ENCODE measurements at regions not wholly inside any gene's neighbourhood (a gene's known extent, or its start where the extent isn't known, plus 50 kb on each side); places are given as distances from the start of the nearest gene placed in this dataset.

DNA sequence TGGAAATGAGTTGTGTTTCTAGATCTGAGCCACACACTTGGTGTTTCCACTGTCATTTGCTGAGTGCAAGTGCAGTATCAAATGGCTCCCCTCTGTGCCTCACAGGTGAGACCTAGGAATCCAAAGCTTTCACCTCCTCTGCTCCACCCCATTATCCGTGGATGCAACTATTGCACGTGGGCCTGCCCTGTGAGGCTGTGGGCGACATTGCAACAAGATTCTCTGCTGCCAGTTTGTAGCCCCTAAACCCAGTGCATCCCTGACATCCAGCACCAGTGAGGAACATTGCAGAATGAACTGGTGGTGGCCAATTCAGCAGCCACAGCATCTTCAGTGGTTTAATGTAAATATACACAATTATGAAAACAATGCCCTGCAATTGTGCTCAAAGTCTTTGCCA lies 115.0 kb upstream of the FOXA2 start:
- H4K20me1 ChIP-seq (ENCODE audit: insufficient read depth, low read length), result no peaks in the 10 kb centered on the region
- FAIRE-seq (no peak), ATAC-seq (no peak), DNase-seq (ENCODE audit: low spot score) (no peak)
- no peak overlapping the region for H3K4me3 ChIP-seq (replicated peaks in 1 of 3; ENCODE audit: insufficient read depth in 1 of 3, low read depth in 2 of 3, low read length in 3 of 3)
- H3K9ac ChIP-seq (ENCODE audit: insufficient read depth, low read depth, low read length), result no peak overlapping the region
- no peaks in the 10 kb centered on the region for H3K9me3 ChIP-seq (ENCODE audit: low read length)
- no peaks in the 10 kb centered on the region for H3K36me3 ChIP-seq (replicated peaks in 1 of 2; ENCODE audit: control insufficient read depth in 1 of 2, insufficient read depth in 2 of 2, low read length in 2 of 2)
- intact Hi-C loops (cut with micrococcal nuclease; ENCODE audit: unreplicated experiment) (loop anchor here (10.0 kb wide), 1 partner anchor 375 kb away; no protein-coding TSS in a partner anchor), in situ Hi-C loops (cut with HindIII; ENCODE audit: extremely low pct_ligation_motif_present, low pct_unique_long_range_greater_than_20kb) (loop anchor here (10.0 kb wide), 1 partner anchor 275 kb away; no protein-coding TSS in a partner anchor)
- POLR2A ChIA-PET, result no interaction called here
- H3K79me2 ChIP-seq (ENCODE audit: insufficient read depth, low read length), result no peaks in the 10 kb centered on the region
- no peak overlapping the region for H3K27ac ChIP-seq (ENCODE audit: extremely low read length, insufficient read depth, low read length)
- CTCF ChIA-PET (ENCODE audit: low intra/inter-chr PET ratio, low total read pairs), result no interaction called here
- 0% methylated on average over 3 of the region's 3 CpGs for WGBS (ENCODE audit: low lambda C conversion rate)
- no peak for TF ChIP-seq CAMTA2 (CRISPR knock-in tag; IDR thresholded peaks at IDR 0.05; ENCODE audit: borderline replicate concordance)
- TF ChIP-seq ZNF841 (CRISPR knock-in tag; IDR thresholded peaks at IDR 0.05; ENCODE audit: borderline replicate concordance), result no peak
- TF ChIP-seq ZNF33A (CRISPR knock-in tag; IDR thresholded peaks at IDR 0.05; ENCODE audit: borderline replicate concordance), result no peak
- no peak for TF ChIP-seq MIER3 (CRISPR knock-in tag; IDR thresholded peaks at IDR 0.05; ENCODE audit: borderline replicate concordance)
- peaks cover 1 to 7% of the 10 kb centered on the region in 2 experiments; a peak in 2 of 5 replicates for H3K27me3 ChIP-seq (ENCODE audit: control insufficient read depth in 1 of 2, insufficient read depth in 2 of 2, low read length in 2 of 2)
- no TSS peak for BruUV-seq (replicated peaks)
- H3K4me2 ChIP-seq (ENCODE audit: low read depth, low read length), result no peak overlapping the region
- H3K4me1 ChIP-seq (ENCODE audit: insufficient read depth, low read length), result no peaks in the 10 kb centered on the region
- no peak overlapping the region for H2AFZ ChIP-seq (ENCODE audit: low read length)

DNA sequence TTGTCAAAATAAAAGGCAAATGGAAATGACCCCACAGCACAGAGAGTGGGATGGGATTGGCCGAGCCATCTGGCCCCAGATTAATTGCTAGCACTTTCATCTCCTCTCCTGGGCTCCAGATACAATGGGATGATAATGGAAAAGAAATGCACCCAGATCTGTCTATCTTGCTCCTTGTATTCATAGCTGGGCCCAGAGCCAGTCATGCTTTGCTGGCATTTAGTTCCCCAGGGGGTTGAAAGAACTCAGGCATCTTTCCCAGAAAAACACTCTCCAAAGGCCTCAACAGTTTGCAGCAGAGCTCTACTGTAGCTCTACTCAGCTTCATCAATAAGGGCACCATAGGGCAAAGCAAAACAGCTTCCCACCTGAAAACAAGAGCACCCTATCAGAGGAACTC lies 116.0 kb upstream of the FOXA2 start:
- BruUV-seq (replicated peaks), result no TSS peak
- H3K79me2 ChIP-seq (ENCODE audit: insufficient read depth, low read length), result no peaks in the 10 kb centered on the region
- H3K9me3 ChIP-seq (ENCODE audit: low read length), result no peaks in the 10 kb centered on the region
- 0% methylated on average over 1 of the region's 1 CpG for WGBS (ENCODE audit: low lambda C conversion rate)
- in situ Hi-C loops (cut with HindIII; ENCODE audit: extremely low pct_ligation_motif_present, low pct_unique_long_range_greater_than_20kb), result no loop called here
- no peaks in the 10 kb centered on the region for H4K20me1 ChIP-seq (ENCODE audit: insufficient read depth, low read length)
- no peak overlapping the region for H3K4me2 ChIP-seq (ENCODE audit: low read depth, low read length)
- FAIRE-seq (no peak), DNase-seq (ENCODE audit: low spot score) (no peak), ATAC-seq (no peak)
- H3K4me3 ChIP-seq (replicated peaks in 1 of 3; ENCODE audit: insufficient read depth in 1 of 3, low read depth in 2 of 3, low read length in 3 of 3), result no peak overlapping the region
- intact Hi-C loops (cut with micrococcal nuclease; ENCODE audit: unreplicated experiment), result no loop called here
- POLR2A ChIA-PET, result no interaction called here
- no peaks in the 10 kb centered on the region for H3K36me3 ChIP-seq (replicated peaks in 1 of 2; ENCODE audit: control insufficient read depth in 1 of 2, insufficient read depth in 2 of 2, low read length in 2 of 2)
- no peak overlapping the region for H3K9ac ChIP-seq (ENCODE audit: insufficient read depth, low read depth, low read length)
- H2AFZ ChIP-seq (ENCODE audit: low read length), result no peak overlapping the region
- H3K4me1 ChIP-seq (ENCODE audit: insufficient read depth, low read length), result no peaks in the 10 kb centered on the region
- H3K27me3 ChIP-seq (ENCODE audit: control insufficient read depth in 1 of 2, insufficient read depth in 2 of 2, low read length in 2 of 2), result peaks cover 1 to 7% of the 10 kb centered on the region in 2 experiments; a peak in 2 of 5 replicates
- no peak overlapping the region for H3K27ac ChIP-seq (ENCODE audit: extremely low read length, insufficient read depth, low read length)
- CTCF ChIA-PET (ENCODE audit: low intra/inter-chr PET ratio, low total read pairs), result no interaction called here
- TF ChIP-seq RNF219 (CRISPR knock-in tag; IDR thresholded peaks at IDR 0.05) (no peak), ZMYM4 (CRISPR knock-in tag; IDR thresholded peaks at IDR 0.05) (no peak), ZNF800 (CRISPR knock-in tag; IDR thresholded peaks at IDR 0.05) (no peak), MXD4 (CRISPR knock-in tag; IDR thresholded peaks at IDR 0.05) (no peak), DRAP1 (CRISPR knock-in tag; IDR thresholded peaks at IDR 0.05) (no peak)

Data from HepG2 (cell line).